ENCODE measurements at regions not wholly inside any gene's neighbourhood (a gene's known extent, or its start where the extent isn't known, plus 50 kb on each side); places are given as distances from the start of the nearest gene placed in this dataset.

DNA sequence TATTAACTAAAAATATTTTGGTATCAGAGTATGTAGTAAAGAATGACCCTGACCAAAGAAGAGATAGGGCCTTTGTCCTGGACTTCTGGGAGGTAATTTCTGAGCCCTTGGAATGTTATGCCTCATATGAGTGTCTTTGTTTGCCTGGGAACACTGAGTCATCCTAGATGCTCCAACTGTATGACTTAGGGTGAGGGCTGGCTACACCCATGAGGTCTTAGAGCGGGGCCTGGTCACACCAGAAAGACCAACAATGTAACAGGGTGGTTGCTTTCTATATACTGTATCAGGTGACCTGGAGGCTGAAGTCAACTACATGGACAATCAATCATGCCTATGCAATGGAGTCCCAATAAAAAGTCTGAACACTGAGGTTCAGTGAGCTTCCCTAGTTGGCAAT lies 253.1 kb downstream of the MBD2 start:
- TF ChIP-seq, protein P1, sequence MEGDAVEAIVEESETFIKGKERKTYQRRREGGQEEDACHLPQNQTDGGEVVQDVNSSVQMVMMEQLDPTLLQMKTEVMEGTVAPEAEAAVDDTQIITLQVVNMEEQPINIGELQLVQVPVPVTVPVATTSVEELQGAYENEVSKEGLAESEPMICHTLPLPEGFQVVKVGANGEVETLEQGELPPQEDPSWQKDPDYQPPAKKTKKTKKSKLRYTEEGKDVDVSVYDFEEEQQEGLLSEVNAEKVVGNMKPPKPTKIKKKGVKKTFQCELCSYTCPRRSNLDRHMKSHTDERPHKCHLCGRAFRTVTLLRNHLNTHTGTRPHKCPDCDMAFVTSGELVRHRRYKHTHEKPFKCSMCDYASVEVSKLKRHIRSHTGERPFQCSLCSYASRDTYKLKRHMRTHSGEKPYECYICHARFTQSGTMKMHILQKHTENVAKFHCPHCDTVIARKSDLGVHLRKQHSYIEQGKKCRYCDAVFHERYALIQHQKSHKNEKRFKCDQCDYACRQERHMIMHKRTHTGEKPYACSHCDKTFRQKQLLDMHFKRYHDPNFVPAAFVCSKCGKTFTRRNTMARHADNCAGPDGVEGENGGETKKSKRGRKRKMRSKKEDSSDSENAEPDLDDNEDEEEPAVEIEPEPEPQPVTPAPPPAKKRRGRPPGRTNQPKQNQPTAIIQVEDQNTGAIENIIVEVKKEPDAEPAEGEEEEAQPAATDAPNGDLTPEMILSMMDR (conservative IDR thresholded peaks at IDR 0.05; ENCODE audit: low read depth, low read length), result no peak
- TF ChIP-seq BHLHE40 (IDR thresholded peaks at IDR 0.05; ENCODE audit: low read depth, low read length), result no peak

All from IMR-90 (cell line).